ENCODE measurements at regions not wholly inside any gene's neighbourhood (a gene's known extent, or its start where the extent isn't known, plus 50 kb on each side); places are given as distances from the start of the nearest gene placed in this dataset.

DNA sequence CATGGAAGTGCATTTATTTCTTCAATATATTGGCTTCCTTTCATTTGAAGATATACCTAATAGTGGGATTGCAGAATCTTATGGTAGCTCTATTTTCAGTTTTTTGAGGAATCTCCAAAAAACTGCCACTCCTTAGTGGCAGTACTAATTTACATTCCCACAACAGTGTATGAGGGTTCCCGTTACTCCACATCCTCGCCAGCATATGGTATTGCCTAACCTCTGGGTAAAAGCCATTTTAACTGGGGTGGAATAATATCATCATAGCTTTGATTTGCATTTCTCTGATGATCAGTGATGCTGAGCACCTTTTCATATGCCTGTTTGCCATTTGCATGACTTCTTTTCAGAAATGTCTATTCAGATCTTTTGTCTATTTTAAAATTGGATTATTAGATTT is 471.9 kb upstream of the UBE2E3 start:
- H3K27me3 ChIP-seq (replicated peaks in 1 of 2; ENCODE audit: control insufficient read depth in 2 of 2, extremely low read depth in 1 of 2, insufficient read depth in 2 of 2, low read length in 1 of 2), result no peaks in the 10 kb centered on the region
- DNase-seq, result no peak
- no peaks in the 10 kb centered on the region for H3K4me1 Mint-ChIP-seq
- POLR2A ChIA-PET, result interaction anchor here in 1 of 2 donors (0.6 kb wide), 1 partner anchor 201 kb away, joined by 3 read pairs; no protein-coding TSS in a partner anchor
- H3K27me3 Mint-ChIP-seq, result no peaks in the 10 kb centered on the region
- H3K36me3 ChIP-seq (ENCODE audit: control insufficient read depth in 2 of 2, extremely low read depth in 1 of 2, insufficient read depth in 1 of 2, low read length in 1 of 2), result no peaks in the 10 kb centered on the region
- H3K9me3 ChIP-seq, result no peaks in the 10 kb centered on the region
- no peaks in the 10 kb centered on the region for H3K4me1 ChIP-seq (ENCODE audit: control insufficient read depth in 1 of 2, extremely low read depth in 1 of 2, insufficient read depth in 2 of 2, low read length in 2 of 2)
- no peaks in the 10 kb centered on the region for H3K9me3 Mint-ChIP-seq
- CTCF ChIA-PET, result interaction anchor here in 1 of 2 donors (0.6 kb wide), 1 partner anchor 1379 kb away, joined by 3 read pairs; no protein-coding TSS in a partner anchor
- WGBS (ENCODE audit: insufficient coverage), result no CpG with 5 or more reads among the region's 2 CpGs
- no peak for ATAC-seq (replicated peaks in 1 of 4)
- H3K27ac ChIP-seq (ENCODE audit: low read length), result no peak overlapping the region
- H3K4me3 ChIP-seq (ENCODE audit: control insufficient read depth in 1 of 2, extremely low read depth in 1 of 2, low read length in 1 of 2), result no peak overlapping the region
- no peak overlapping the region for H3K27ac Mint-ChIP-seq
- H3K36me3 Mint-ChIP-seq, result no peaks in the 10 kb centered on the region
- no peak overlapping the region for H3K4me3 Mint-ChIP-seq

DNA sequence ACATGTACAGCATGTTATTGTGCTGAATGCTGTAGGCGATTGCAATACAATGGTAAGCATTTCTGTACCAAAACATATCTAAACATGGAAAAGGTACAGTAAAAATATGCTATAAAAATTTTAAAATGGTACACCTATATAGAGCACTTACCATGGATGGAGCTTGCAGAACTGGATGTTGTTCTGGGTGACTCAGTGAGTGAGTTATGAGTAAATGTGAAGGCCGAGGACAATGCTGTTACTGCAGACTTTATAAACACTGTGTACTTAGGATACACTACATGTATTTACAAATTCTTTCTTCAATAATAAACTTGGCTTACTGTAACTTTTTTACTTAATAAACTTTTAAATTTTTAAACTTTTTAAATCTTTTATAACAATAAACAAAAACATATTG is 473.4 kb upstream of the UBE2E3 start:
- ATAC-seq (replicated peaks in 1 of 4) (no peak), DNase-seq (no peak)
- no peaks in the 10 kb centered on the region for H3K9me3 ChIP-seq
- POLR2A ChIA-PET, result no interaction called here
- H3K4me1 Mint-ChIP-seq, result no peaks in the 10 kb centered on the region
- CTCF ChIA-PET, result no interaction called here
- H3K4me1 ChIP-seq (ENCODE audit: control insufficient read depth in 1 of 2, extremely low read depth in 1 of 2, insufficient read depth in 2 of 2, low read length in 2 of 2), result no peaks in the 10 kb centered on the region
- no peaks in the 10 kb centered on the region for H3K36me3 ChIP-seq (ENCODE audit: control insufficient read depth in 2 of 2, extremely low read depth in 1 of 2, insufficient read depth in 1 of 2, low read length in 1 of 2)
- H3K4me3 ChIP-seq (ENCODE audit: control insufficient read depth in 1 of 2, extremely low read depth in 1 of 2, low read length in 1 of 2), result no peak overlapping the region
- no peaks in the 10 kb centered on the region for H3K27me3 Mint-ChIP-seq
- no peak overlapping the region for H3K27ac ChIP-seq (ENCODE audit: low read length)
- no peak overlapping the region for H3K27ac Mint-ChIP-seq
- H3K36me3 Mint-ChIP-seq, result no peaks in the 10 kb centered on the region
- no CpG with 5 or more reads among the region's 2 CpGs for WGBS (ENCODE audit: insufficient coverage)
- H3K4me3 Mint-ChIP-seq, result no peak overlapping the region
- no peaks in the 10 kb centered on the region for H3K27me3 ChIP-seq (replicated peaks in 1 of 2; ENCODE audit: control insufficient read depth in 2 of 2, extremely low read depth in 1 of 2, insufficient read depth in 2 of 2, low read length in 1 of 2)
- no peaks in the 10 kb centered on the region for H3K9me3 Mint-ChIP-seq

DNA sequence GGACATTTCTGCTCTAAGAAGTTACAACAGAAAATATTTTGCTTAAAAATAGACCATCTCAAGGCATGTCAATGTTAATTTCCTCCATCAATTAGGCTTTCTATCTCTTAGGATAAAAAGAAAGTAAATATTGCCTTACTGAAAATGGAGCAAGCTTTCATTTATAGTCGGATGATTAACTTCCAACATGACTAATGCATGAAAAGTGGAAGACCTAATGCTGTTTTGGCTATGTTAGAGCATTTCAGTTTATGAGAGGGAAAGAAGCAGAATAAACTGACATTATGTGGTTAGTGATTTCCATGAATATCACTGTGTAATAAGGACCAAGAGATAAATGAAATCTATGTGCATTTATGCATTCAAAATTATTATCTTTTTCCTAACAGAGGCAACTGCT is 475.2 kb upstream of the UBE2E3 start:
- CTCF ChIA-PET, result no interaction called here
- H3K36me3 ChIP-seq (ENCODE audit: control insufficient read depth in 2 of 2, extremely low read depth in 1 of 2, insufficient read depth in 1 of 2, low read length in 1 of 2), result no peaks in the 10 kb centered on the region
- no peak overlapping the region for H3K27ac Mint-ChIP-seq
- no peak overlapping the region for H3K4me3 ChIP-seq (ENCODE audit: control insufficient read depth in 1 of 2, extremely low read depth in 1 of 2, low read length in 1 of 2)
- no peaks in the 10 kb centered on the region for H3K4me1 ChIP-seq (ENCODE audit: control insufficient read depth in 1 of 2, extremely low read depth in 1 of 2, insufficient read depth in 2 of 2, low read length in 2 of 2)
- no CpG with 5 or more reads among the region's 1 CpG for WGBS (ENCODE audit: insufficient coverage)
- no peak overlapping the region for H3K27ac ChIP-seq (ENCODE audit: low read length)
- H3K9me3 ChIP-seq, result no peaks in the 10 kb centered on the region
- DNase-seq (no peak), ATAC-seq (replicated peaks in 1 of 4) (no peak)
- H3K4me1 Mint-ChIP-seq, result no peaks in the 10 kb centered on the region
- H3K9me3 Mint-ChIP-seq, result peaks cover 0 to 4% (median 0%) of the 10 kb centered on the region in 3 donors
- no peaks in the 10 kb centered on the region for H3K27me3 Mint-ChIP-seq
- H3K36me3 Mint-ChIP-seq, result no peaks in the 10 kb centered on the region
- POLR2A ChIA-PET, result no interaction called here
- no peaks in the 10 kb centered on the region for H3K27me3 ChIP-seq (replicated peaks in 1 of 2; ENCODE audit: control insufficient read depth in 2 of 2, extremely low read depth in 1 of 2, insufficient read depth in 2 of 2, low read length in 1 of 2)
- H3K4me3 Mint-ChIP-seq, result no peak overlapping the region

DNA sequence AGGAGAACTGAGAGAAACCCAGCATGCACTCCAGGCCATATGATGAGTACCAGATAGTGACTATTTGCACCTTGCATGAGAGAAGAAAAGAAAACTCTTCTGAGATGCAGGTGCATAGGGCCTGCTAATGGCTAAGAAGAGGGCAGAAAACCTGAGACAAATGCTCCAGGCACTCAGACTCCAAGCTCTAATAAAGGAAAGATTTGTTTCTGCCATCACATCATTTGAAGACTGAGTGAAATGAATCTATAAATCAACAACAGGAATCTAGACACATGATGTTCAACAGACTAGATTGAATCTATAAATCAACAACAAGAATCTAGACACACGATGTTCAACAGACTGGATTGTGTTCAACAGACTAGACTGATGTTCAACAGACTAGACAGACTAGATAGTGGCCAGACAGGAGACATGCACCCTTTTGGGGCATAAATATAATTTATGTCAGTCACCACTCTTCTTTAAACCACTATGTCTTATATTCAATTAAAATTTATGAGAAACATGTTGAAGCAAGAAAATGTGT is 482.7 kb upstream of the UBE2E3 start:
- no peak overlapping the region for H3K4me3 Mint-ChIP-seq
- Histone ChIP-seq H3K27me3 (replicated peaks in 1 of 2; ENCODE audit: control insufficient read depth in 2 of 2, extremely low read depth in 1 of 2, insufficient read depth in 2 of 2, low read length in 1 of 2) (peaks cover 0 to 14% of the 10 kb centered on the region in 2 experiments), H3K27ac (ENCODE audit: low read length) (no peak overlapping the region), H3K9me3 (no peaks in the 10 kb centered on the region), H3K4me1 (ENCODE audit: control insufficient read depth in 1 of 2, extremely low read depth in 1 of 2, insufficient read depth in 2 of 2, low read length in 2 of 2) (no peaks in the 10 kb centered on the region), H3K4me3 (ENCODE audit: control insufficient read depth in 1 of 2, extremely low read depth in 1 of 2, low read length in 1 of 2) (no peak overlapping the region), H3K36me3 (ENCODE audit: control insufficient read depth in 2 of 2, extremely low read depth in 1 of 2, insufficient read depth in 1 of 2, low read length in 1 of 2) (no peaks in the 10 kb centered on the region)
- WGBS (ENCODE audit: insufficient coverage), result no CpG with 5 or more reads among the region's 1 CpG
- H3K36me3 Mint-ChIP-seq, result no peaks in the 10 kb centered on the region
- H3K27me3 Mint-ChIP-seq, result peaks cover 3 to 15% of the 10 kb centered on the region in 2 donors
- ATAC-seq (replicated peaks in 1 of 4), result no peak
- H3K9me3 Mint-ChIP-seq, result peaks cover 0 to 24% (median 17%) of the 10 kb centered on the region in 3 donors
- POLR2A ChIA-PET, result no interaction called here
- CTCF ChIA-PET, result no interaction called here
- no peaks in the 10 kb centered on the region for H3K4me1 Mint-ChIP-seq
- no peak for DNase-seq
- no peak overlapping the region for H3K27ac Mint-ChIP-seq

DNA sequence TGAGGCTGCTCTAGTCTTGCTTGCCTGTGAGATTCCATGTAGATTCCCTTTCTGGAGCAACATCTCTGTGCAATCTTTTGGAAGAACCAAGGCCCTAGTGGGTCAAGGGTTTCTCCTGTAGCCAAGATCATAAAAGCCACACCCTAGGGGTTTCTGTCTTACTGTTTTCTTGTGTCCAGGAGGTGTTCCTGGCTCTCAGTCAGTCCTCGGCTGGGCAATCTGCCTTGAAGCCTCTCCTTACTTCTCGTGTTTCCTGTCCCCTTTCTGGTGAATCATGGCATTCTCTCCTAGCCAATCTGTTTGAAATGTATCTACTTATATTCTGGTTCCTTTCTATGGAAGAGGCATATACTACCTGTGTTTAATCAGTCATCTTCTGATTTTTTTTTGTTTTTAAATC is 484.8 kb upstream of the UBE2E3 start:
- CTCF ChIA-PET, result no interaction called here
- Mint-ChIP-seq H3K36me3 (no peaks in the 10 kb centered on the region), H3K27ac (no peak overlapping the region), H3K9me3 (peaks cover 3 to 28% (median 22%) of the 10 kb centered on the region in 3 donors), H3K27me3 (peaks cover 3 to 15% of the 10 kb centered on the region in 2 donors), H3K4me3 (no peak overlapping the region), H3K4me1 (no peaks in the 10 kb centered on the region)
- H3K27me3 ChIP-seq (replicated peaks in 1 of 2; ENCODE audit: control insufficient read depth in 2 of 2, extremely low read depth in 1 of 2, insufficient read depth in 2 of 2, low read length in 1 of 2), result peaks cover 0 to 14% of the 10 kb centered on the region in 2 experiments
- WGBS (ENCODE audit: insufficient coverage), result no CpG with 5 or more reads among the region's 2 CpGs
- H3K9me3 ChIP-seq, result no peaks in the 10 kb centered on the region
- POLR2A ChIA-PET, result no interaction called here
- ATAC-seq (replicated peaks in 1 of 4) (no peak), DNase-seq (no peak)
- no peak overlapping the region for H3K4me3 ChIP-seq (ENCODE audit: control insufficient read depth in 1 of 2, extremely low read depth in 1 of 2, low read length in 1 of 2)
- no peak overlapping the region for H3K27ac ChIP-seq (ENCODE audit: low read length)
- no peaks in the 10 kb centered on the region for H3K4me1 ChIP-seq (ENCODE audit: control insufficient read depth in 1 of 2, extremely low read depth in 1 of 2, insufficient read depth in 2 of 2, low read length in 2 of 2)
- H3K36me3 ChIP-seq (ENCODE audit: control insufficient read depth in 2 of 2, extremely low read depth in 1 of 2, insufficient read depth in 1 of 2, low read length in 1 of 2), result no peaks in the 10 kb centered on the region

DNA sequence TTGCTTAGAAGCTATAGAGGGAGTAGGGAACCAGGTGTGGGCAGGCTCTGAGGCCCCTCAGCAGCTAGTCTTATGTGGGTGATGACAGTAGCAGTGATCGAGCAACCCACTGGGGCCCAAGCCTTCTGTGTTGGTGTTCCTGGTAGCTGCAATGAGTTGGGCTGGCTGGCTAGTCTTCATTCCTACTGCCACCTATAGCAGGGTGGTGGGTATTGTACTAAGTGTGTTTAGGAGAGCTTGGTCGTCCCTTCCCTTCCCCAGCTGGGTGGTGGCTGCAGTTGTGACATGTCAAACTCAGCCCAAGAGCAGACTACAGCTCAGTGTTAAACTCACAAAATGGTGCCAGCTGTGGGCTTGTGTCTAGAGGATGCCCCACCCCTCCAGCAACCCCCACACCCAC is 486.1 kb upstream of the UBE2E3 start:
- Histone ChIP-seq H3K4me3 (ENCODE audit: control insufficient read depth in 1 of 2, extremely low read depth in 1 of 2, low read length in 1 of 2) (no peak overlapping the region), H3K36me3 (ENCODE audit: control insufficient read depth in 2 of 2, extremely low read depth in 1 of 2, insufficient read depth in 1 of 2, low read length in 1 of 2) (no peaks in the 10 kb centered on the region), H3K9me3 (no peaks in the 10 kb centered on the region), H3K27ac (ENCODE audit: low read length) (no peak overlapping the region), H3K27me3 (replicated peaks in 1 of 2; ENCODE audit: control insufficient read depth in 2 of 2, extremely low read depth in 1 of 2, insufficient read depth in 2 of 2, low read length in 1 of 2) (peaks cover 0 to 14% of the 10 kb centered on the region in 2 experiments), H3K4me1 (ENCODE audit: control insufficient read depth in 1 of 2, extremely low read depth in 1 of 2, insufficient read depth in 2 of 2, low read length in 2 of 2) (no peaks in the 10 kb centered on the region)
- CTCF ChIA-PET, result interaction anchor here in 1 of 2 donors (0.6 kb wide), 1 partner anchor 273 kb away, joined by 10 read pairs; no protein-coding TSS in a partner anchor
- H3K4me3 Mint-ChIP-seq, result no peak overlapping the region
- no peaks in the 10 kb centered on the region for H3K4me1 Mint-ChIP-seq
- POLR2A ChIA-PET, result no interaction called here
- H3K27me3 Mint-ChIP-seq, result peaks cover 3 to 15% of the 10 kb centered on the region in 2 donors
- H3K36me3 Mint-ChIP-seq, result no peaks in the 10 kb centered on the region
- H3K27ac Mint-ChIP-seq, result no peak overlapping the region
- no peak for ATAC-seq (replicated peaks in 1 of 4)
- DNase-seq, result no peak
- peaks cover 7 to 29% (median 27%) of the 10 kb centered on the region in 3 donors for H3K9me3 Mint-ChIP-seq
- WGBS (ENCODE audit: insufficient coverage), result no CpG with 5 or more reads among the region's 2 CpGs

DNA sequence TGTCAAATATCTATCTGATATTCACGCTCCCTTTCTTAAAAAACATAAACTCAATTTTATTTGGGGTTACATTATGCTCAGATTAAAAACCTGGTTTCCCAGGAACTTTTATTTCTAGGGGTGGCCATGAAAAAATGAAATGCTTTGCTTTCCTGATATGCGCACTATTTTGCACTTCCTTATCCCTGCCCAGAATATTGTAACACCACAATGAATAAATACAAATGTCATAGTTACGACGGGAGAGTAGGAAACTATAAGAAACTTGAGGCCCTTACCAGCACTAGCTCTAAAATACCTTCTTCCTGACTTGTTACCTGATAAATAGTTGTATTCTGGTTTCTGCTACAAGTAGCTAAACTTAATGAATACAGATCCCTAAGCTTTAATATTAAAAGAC is 475.6 kb upstream of the CWC22 start:
- no peaks in the 10 kb centered on the region for H3K4me1 Mint-ChIP-seq
- no peak overlapping the region for H3K4me3 ChIP-seq (ENCODE audit: control insufficient read depth in 1 of 2, extremely low read depth in 1 of 2, low read length in 1 of 2)
- CTCF ChIA-PET, result no interaction called here
- no peaks in the 10 kb centered on the region for H3K9me3 ChIP-seq
- no peaks in the 10 kb centered on the region for H3K36me3 ChIP-seq (ENCODE audit: control insufficient read depth in 2 of 2, extremely low read depth in 1 of 2, insufficient read depth in 1 of 2, low read length in 1 of 2)
- no peaks in the 10 kb centered on the region for H3K27me3 Mint-ChIP-seq
- WGBS (ENCODE audit: insufficient coverage), result no CpG with 5 or more reads among the region's 4 CpGs
- no peaks in the 10 kb centered on the region for H3K36me3 Mint-ChIP-seq
- H3K9me3 Mint-ChIP-seq, result no peaks in the 10 kb centered on the region
- DNase-seq, result no peak
- H3K4me1 ChIP-seq (ENCODE audit: control insufficient read depth in 1 of 2, extremely low read depth in 1 of 2, insufficient read depth in 2 of 2, low read length in 2 of 2), result no peaks in the 10 kb centered on the region
- POLR2A ChIA-PET, result no interaction called here
- no peak overlapping the region for H3K27ac Mint-ChIP-seq
- no peak for ATAC-seq (replicated peaks in 1 of 4)
- no peak overlapping the region for H3K4me3 Mint-ChIP-seq
- H3K27ac ChIP-seq (ENCODE audit: low read length), result no peak overlapping the region
- no peaks in the 10 kb centered on the region for H3K27me3 ChIP-seq (replicated peaks in 1 of 2; ENCODE audit: control insufficient read depth in 2 of 2, extremely low read depth in 1 of 2, insufficient read depth in 2 of 2, low read length in 1 of 2)
